OCI-LY3 (cell line): ENCODE measurements at regions not wholly inside any gene's neighbourhood (a gene's known extent, or its start where the extent isn't known, plus 50 kb on each side); places are given as distances from the start of the nearest gene placed in this dataset.

Experiments used
- EZH2phosphoT487 ChIP-seq: fragments of 200-600 bp; shearing (Covaris generic); IDR thresholded peaks from 2 replicates; pipeline ENCODE4 v1.6.1; 2018; ENCODE audit warnings: antibody characterized with exemption, mixed run types, low read depth
- TF ChIP-seq, protein P1 (sequence below): fragments of 200-600, 300-600 bp; sonication (generic); IDR thresholded peaks from 2 replicates; pipeline ENCODE4 v1.5.1; 2014; ENCODE audit warnings: antibody characterized with exemption, low read length, low read depth

DNA sequence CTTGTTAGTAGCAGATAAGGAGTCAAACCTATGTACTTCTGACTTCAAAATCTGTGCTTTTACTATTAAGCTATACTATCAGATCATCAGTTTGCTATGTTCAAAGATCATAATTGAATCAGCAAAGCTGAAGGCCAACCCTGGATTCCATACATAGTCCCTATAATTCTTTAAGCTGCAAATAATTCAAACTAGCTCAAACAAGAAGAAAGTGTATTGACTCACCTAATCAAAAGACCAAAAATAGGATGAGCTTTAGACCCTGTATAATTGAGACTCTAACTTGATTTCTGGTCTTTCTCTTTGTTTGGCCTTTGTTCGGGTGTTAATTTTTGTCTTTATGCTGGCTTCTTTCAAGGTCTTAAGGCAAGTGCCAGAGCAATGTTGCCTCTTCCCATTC lies 213.7 kb downstream of the CWF19L2 start:
- TF ChIP-seq, protein P1, sequence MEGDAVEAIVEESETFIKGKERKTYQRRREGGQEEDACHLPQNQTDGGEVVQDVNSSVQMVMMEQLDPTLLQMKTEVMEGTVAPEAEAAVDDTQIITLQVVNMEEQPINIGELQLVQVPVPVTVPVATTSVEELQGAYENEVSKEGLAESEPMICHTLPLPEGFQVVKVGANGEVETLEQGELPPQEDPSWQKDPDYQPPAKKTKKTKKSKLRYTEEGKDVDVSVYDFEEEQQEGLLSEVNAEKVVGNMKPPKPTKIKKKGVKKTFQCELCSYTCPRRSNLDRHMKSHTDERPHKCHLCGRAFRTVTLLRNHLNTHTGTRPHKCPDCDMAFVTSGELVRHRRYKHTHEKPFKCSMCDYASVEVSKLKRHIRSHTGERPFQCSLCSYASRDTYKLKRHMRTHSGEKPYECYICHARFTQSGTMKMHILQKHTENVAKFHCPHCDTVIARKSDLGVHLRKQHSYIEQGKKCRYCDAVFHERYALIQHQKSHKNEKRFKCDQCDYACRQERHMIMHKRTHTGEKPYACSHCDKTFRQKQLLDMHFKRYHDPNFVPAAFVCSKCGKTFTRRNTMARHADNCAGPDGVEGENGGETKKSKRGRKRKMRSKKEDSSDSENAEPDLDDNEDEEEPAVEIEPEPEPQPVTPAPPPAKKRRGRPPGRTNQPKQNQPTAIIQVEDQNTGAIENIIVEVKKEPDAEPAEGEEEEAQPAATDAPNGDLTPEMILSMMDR: no peak
- no peak for TF ChIP-seq EZH2phosphoT487
